ENCODE measurements at regions not wholly inside any gene's neighbourhood (a gene's known extent, or its start where the extent isn't known, plus 50 kb on each side); places are given as distances from the start of the nearest gene placed in this dataset.

GRCh38 chr4:147303174-147303872 is 177.6 kb upstream of the EDNRA start:
- no peak for DNase-seq (ENCODE audit: low read depth)
- TF ChIP-seq MAX (IDR thresholded peaks at IDR 0.05; ENCODE audit: low read depth, low read length), result no peak
- TF ChIP-seq MYC (IDR thresholded peaks at IDR 0.05; ENCODE audit: low read depth, low read length), result no peak
- no peak overlapping the region for H3K4me3 ChIP-seq (ENCODE audit: low read depth, low read length)

- no peak for TF ChIP-seq MAX (IDR thresholded peaks at IDR 0.05; ENCODE audit: low read depth, low read length)
- TF ChIP-seq MYC (IDR thresholded peaks at IDR 0.05; ENCODE audit: low read depth, low read length), result no peak
- no peak for TF ChIP-seq CTCF (IDR thresholded peaks at IDR 0.05; ENCODE audit: low read depth, low read length)
- TF ChIP-seq POLR2A (IDR thresholded peaks at IDR 0.05; ENCODE audit: extremely low read depth, insufficient read length), result no peak
- no peak for DNase-seq (ENCODE audit: low read depth)
- no peak overlapping the region for H3K4me3 ChIP-seq (ENCODE audit: low read depth, low read length)
These were observed 177.0 kb upstream of the EDNRA start for GRCh38 chr4:147303873-147304229.

- TF ChIP-seq MYC (IDR thresholded peaks at IDR 0.05; ENCODE audit: low read depth, low read length) (no peak), CTCF (IDR thresholded peaks at IDR 0.05; ENCODE audit: low read depth, low read length) (no peak), POLR2A (IDR thresholded peaks at IDR 0.05; ENCODE audit: extremely low read depth, insufficient read length) (no peak), MAX (IDR thresholded peaks at IDR 0.05; ENCODE audit: low read depth, low read length) (no peak)
- DNase-seq (ENCODE audit: low read depth), result no peak
- no peak overlapping the region for H3K4me3 ChIP-seq (ENCODE audit: low read depth, low read length)
These were observed 172.8 kb upstream of the EDNRA start for GRCh38 chr4:147307896-147308674.

- no peak for DNase-seq (ENCODE audit: low read depth)
These were observed 171.5 kb upstream of the EDNRA start for GRCh38 chr4:147309434-147309833.

GRCh38 chr4:147310312-147310711 is 170.6 kb upstream of the EDNRA start:
- DNase-seq (ENCODE audit: low read depth), result no peak
- TF ChIP-seq MYC (IDR thresholded peaks at IDR 0.05; ENCODE audit: low read depth, low read length) (no peak), CTCF (IDR thresholded peaks at IDR 0.05; ENCODE audit: low read depth, low read length) (no peak), MAX (IDR thresholded peaks at IDR 0.05; ENCODE audit: low read depth, low read length) (no peak), POLR2A (IDR thresholded peaks at IDR 0.05; ENCODE audit: extremely low read depth, insufficient read length) (no peak)
- no peak overlapping the region for H3K4me3 ChIP-seq (ENCODE audit: low read depth, low read length)

More at GRCh38 chr4:147309434-147309833, 171.5 kb upstream of the EDNRA start:
- H3K4me3 ChIP-seq (ENCODE audit: low read depth, low read length), result no peak overlapping the region
- TF ChIP-seq CTCF (IDR thresholded peaks at IDR 0.05; ENCODE audit: low read depth, low read length), result no peak
- no peak for TF ChIP-seq MYC (IDR thresholded peaks at IDR 0.05; ENCODE audit: low read depth, low read length)
- no peak for TF ChIP-seq POLR2A (IDR thresholded peaks at IDR 0.05; ENCODE audit: extremely low read depth, insufficient read length)
- no peak for TF ChIP-seq MAX (IDR thresholded peaks at IDR 0.05; ENCODE audit: low read depth, low read length)

- no peak overlapping the region for H3K4me3 ChIP-seq (ENCODE audit: low read depth, low read length)
- no peak for DNase-seq (ENCODE audit: low read depth)
- no peak for TF ChIP-seq MYC (IDR thresholded peaks at IDR 0.05; ENCODE audit: low read depth, low read length)
These were observed 168.9 kb upstream of the EDNRA start for GRCh38 chr4:147311956-147312355.
